ENCODE measurements at regions not wholly inside any gene's neighbourhood (a gene's known extent, or its start where the extent isn't known, plus 50 kb on each side); places are given as distances from the start of the nearest gene placed in this dataset.

DNA sequence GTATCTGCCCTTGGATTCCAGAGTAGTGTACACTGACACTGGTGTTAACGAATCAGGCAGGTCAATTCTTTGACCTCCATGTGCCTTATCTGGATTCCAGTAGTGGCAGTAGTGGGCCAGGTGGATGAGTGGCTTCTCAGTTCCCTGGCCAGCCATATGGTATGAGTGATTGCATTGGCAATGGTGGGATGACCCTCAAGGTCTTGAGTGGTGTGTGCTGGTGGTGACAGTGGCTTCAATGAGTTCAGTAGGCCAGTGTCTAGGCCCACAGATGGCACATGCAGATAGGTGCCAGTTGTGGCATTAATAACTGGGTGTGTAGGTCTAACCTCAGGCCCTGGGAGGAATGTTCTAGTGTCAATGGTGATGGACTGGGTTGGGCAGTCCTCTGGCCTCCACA lies 674.1 kb upstream of the NXPH2 start:
- no peaks in the 10 kb centered on the region for H3K9me1 ChIP-seq (ENCODE audit: control insufficient read depth, extremely low read depth, insufficient read depth, low read length)
- no peaks in the 10 kb centered on the region for H3K27me3 ChIP-seq (ENCODE audit: control insufficient read depth, extremely low read depth, insufficient read depth, low read length)
- DNase-seq (ENCODE audit: low read depth, low spot score) (no peak), FAIRE-seq (no peak)
- TF ChIP-seq, protein P1, sequence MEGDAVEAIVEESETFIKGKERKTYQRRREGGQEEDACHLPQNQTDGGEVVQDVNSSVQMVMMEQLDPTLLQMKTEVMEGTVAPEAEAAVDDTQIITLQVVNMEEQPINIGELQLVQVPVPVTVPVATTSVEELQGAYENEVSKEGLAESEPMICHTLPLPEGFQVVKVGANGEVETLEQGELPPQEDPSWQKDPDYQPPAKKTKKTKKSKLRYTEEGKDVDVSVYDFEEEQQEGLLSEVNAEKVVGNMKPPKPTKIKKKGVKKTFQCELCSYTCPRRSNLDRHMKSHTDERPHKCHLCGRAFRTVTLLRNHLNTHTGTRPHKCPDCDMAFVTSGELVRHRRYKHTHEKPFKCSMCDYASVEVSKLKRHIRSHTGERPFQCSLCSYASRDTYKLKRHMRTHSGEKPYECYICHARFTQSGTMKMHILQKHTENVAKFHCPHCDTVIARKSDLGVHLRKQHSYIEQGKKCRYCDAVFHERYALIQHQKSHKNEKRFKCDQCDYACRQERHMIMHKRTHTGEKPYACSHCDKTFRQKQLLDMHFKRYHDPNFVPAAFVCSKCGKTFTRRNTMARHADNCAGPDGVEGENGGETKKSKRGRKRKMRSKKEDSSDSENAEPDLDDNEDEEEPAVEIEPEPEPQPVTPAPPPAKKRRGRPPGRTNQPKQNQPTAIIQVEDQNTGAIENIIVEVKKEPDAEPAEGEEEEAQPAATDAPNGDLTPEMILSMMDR (optimal IDR thresholded peaks at IDR 0.05 in 1 of 3, IDR thresholded peaks at IDR 0.05 in 1 of 3, conservative IDR thresholded peaks at IDR 0.05 in 1 of 3; ENCODE audit: extremely low read depth in 1 of 3, insufficient read depth in 2 of 3, low read length in 3 of 3) = no peak
- TF ChIP-seq EZH2 (IDR thresholded peaks at IDR 0.05; ENCODE audit: low read length) = no peak
- no peak overlapping the region for H3K4me3 ChIP-seq (ENCODE audit: control insufficient read depth in 2 of 3, extremely low read depth in 1 of 3, insufficient read depth in 2 of 3, low read depth in 1 of 3, low read length in 3 of 3)
- no peak overlapping the region for H3K27ac ChIP-seq (ENCODE audit: control insufficient read depth, insufficient read depth, low read length)
- dilution Hi-C loops (cut with MboI; ENCODE audit: extremely low pct_ligation_motif_present, low sequenced_read_pairs) = no loop called here
- no peak overlapping the region for H3K9ac ChIP-seq (ENCODE audit: control insufficient read depth, extremely low read depth, insufficient read depth, low read length)
- no peaks in the 10 kb centered on the region for H3K79me2 ChIP-seq (ENCODE audit: control insufficient read depth, insufficient read depth, low read length)
- no peaks in the 10 kb centered on the region for H4K20me1 ChIP-seq (ENCODE audit: control insufficient read depth, extremely low read depth, insufficient read depth, low read length)
- H3K9me3 ChIP-seq (ENCODE audit: control insufficient read depth, low read depth, low read length) = no peaks in the 10 kb centered on the region
- H3K4me1 ChIP-seq (ENCODE audit: control insufficient read depth, extremely low read depth, insufficient read depth, low read length) = no peaks in the 10 kb centered on the region
- no peaks in the 10 kb centered on the region for H3K36me3 ChIP-seq (ENCODE audit: control insufficient read depth in 2 of 2, extremely low read depth in 1 of 2, insufficient read depth in 2 of 2, low read length in 2 of 2)
- H3K4me2 ChIP-seq (ENCODE audit: control insufficient read depth, extremely low read depth, insufficient read depth, low read depth, low read length) = no peak overlapping the region
- H2AFZ ChIP-seq (ENCODE audit: control insufficient read depth, low read length) = no peak overlapping the region

DNA sequence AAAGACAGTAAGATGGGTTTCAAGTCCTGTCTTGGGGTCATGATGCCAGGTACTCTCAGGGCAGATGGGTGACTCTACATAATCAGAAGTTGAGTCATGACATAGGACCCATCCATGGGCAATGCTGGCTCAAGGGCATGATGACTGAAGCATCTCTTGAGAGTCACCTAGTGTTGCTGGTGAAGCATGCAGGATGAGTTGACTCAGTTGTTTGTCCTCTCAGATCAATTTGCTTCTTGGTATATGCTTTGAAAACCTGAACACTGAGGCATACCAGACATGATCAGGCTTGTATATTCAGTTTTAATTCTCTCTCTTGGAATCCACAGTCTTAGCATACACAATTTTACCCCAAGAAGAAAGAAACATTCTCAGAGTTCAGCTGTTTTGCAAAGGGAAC lies 658.9 kb upstream of the NXPH2 start:
- no peak overlapping the region for H3K9ac ChIP-seq (ENCODE audit: control insufficient read depth, extremely low read depth, insufficient read depth, low read length)
- H3K9me3 ChIP-seq (ENCODE audit: control insufficient read depth, low read depth, low read length) = no peaks in the 10 kb centered on the region
- no peaks in the 10 kb centered on the region for H3K36me3 ChIP-seq (ENCODE audit: control insufficient read depth in 2 of 2, extremely low read depth in 1 of 2, insufficient read depth in 2 of 2, low read length in 2 of 2)
- DNase-seq (ENCODE audit: low read depth, low spot score) (no peak), FAIRE-seq (no peak)
- TF ChIP-seq, protein P1 (optimal IDR thresholded peaks at IDR 0.05 in 1 of 3, IDR thresholded peaks at IDR 0.05 in 1 of 3, conservative IDR thresholded peaks at IDR 0.05 in 1 of 3; ENCODE audit: extremely low read depth in 1 of 3, insufficient read depth in 2 of 3, low read length in 3 of 3) = peak in 1 of 3 experiments; percentile 4
- TF ChIP-seq EZH2 (IDR thresholded peaks at IDR 0.05; ENCODE audit: low read length) = no peak
- H3K27me3 ChIP-seq (ENCODE audit: control insufficient read depth, extremely low read depth, insufficient read depth, low read length) = no peaks in the 10 kb centered on the region
- no peaks in the 10 kb centered on the region for H4K20me1 ChIP-seq (ENCODE audit: control insufficient read depth, extremely low read depth, insufficient read depth, low read length)
- no peak overlapping the region for H2AFZ ChIP-seq (ENCODE audit: control insufficient read depth, low read length)
- no peaks in the 10 kb centered on the region for H3K9me1 ChIP-seq (ENCODE audit: control insufficient read depth, extremely low read depth, insufficient read depth, low read length)
- H3K27ac ChIP-seq (ENCODE audit: control insufficient read depth, insufficient read depth, low read length) = no peak overlapping the region
- dilution Hi-C loops (cut with MboI; ENCODE audit: extremely low pct_ligation_motif_present, low sequenced_read_pairs) = no loop called here
- H3K4me1 ChIP-seq (ENCODE audit: control insufficient read depth, extremely low read depth, insufficient read depth, low read length) = no peaks in the 10 kb centered on the region
- H3K79me2 ChIP-seq (ENCODE audit: control insufficient read depth, insufficient read depth, low read length) = no peaks in the 10 kb centered on the region
- no peak overlapping the region for H3K4me3 ChIP-seq (ENCODE audit: control insufficient read depth in 2 of 3, extremely low read depth in 1 of 3, insufficient read depth in 2 of 3, low read depth in 1 of 3, low read length in 3 of 3)
- H3K4me2 ChIP-seq (ENCODE audit: control insufficient read depth, extremely low read depth, insufficient read depth, low read depth, low read length) = no peak overlapping the region
